ENCODE measurements at regions not wholly inside any gene's neighbourhood (a gene's known extent, or its start where the extent isn't known, plus 50 kb on each side); places are given as distances from the start of the nearest gene placed in this dataset.
"Not testable (repeated sequence)": the region's sequence is repeated elsewhere in the genome, so short reads cannot be mapped to it uniquely, and the experiment has no call there.

DNA sequence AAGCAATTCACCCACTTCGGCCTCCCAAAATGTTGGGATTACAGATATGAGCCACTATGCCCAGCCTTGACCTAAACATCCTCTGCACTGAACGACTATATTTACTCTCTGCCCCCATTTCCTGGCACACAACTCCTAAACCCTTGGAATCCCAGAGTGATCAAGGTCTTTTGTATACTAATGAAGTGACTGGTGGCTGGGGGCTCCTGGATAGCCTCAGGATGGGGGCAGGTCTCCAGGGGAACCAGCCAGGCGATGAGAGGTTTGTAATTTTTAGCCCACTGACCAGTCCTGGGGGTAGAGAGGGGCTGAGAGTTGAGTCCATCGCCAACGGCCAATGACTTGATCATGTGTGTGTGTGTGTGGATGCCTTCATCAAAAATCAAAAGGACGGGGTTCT lies 71.1 kb downstream of the FAM50B start:
- intact Hi-C loops (cut with micrococcal nuclease) = no loop called here

DNA sequence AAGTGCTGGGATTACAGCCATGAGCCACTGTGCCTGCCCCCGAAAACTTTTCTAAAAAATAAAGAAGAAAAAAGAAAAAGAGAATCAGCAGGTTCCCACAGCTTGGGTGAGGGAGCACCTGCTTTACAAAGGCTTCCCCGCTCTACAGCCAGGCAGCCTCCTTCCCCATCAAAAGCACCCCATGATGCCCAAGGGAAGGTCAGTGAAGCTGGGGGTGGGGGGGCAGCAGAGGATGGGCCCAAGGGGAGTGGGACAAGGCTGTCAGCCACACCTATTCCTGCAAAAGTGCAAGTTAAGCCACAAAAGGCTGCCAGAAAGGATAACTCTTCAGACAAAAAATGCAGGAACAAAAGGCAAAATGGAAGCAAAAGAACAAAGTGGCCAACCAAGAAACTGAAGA lies 72.5 kb downstream of the FAM50B start:
- intact Hi-C loops (cut with micrococcal nuclease) = no loop called here

DNA sequence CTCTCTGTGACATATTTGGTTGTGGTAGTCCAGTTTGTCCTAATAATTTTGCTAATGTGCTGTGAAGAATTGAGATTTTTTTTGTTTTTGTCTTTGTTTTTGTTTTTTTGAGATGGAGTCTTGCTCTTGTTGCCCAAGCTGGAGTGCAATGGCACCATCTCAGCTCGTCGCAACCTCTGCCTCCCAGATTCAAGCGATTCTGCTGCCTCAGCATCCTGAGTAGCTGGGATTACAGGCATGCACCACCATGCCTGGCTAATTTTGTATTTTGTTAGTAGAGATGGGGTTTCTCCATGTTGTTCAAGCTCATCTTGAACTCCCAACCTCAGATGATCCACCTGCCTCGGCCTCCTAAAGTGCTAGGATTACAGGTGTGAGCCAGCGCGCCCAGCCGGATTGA lies 73.4 kb downstream of the FAM50B start:
- intact Hi-C loops (cut with micrococcal nuclease) = not testable (repeated sequence)

DNA sequence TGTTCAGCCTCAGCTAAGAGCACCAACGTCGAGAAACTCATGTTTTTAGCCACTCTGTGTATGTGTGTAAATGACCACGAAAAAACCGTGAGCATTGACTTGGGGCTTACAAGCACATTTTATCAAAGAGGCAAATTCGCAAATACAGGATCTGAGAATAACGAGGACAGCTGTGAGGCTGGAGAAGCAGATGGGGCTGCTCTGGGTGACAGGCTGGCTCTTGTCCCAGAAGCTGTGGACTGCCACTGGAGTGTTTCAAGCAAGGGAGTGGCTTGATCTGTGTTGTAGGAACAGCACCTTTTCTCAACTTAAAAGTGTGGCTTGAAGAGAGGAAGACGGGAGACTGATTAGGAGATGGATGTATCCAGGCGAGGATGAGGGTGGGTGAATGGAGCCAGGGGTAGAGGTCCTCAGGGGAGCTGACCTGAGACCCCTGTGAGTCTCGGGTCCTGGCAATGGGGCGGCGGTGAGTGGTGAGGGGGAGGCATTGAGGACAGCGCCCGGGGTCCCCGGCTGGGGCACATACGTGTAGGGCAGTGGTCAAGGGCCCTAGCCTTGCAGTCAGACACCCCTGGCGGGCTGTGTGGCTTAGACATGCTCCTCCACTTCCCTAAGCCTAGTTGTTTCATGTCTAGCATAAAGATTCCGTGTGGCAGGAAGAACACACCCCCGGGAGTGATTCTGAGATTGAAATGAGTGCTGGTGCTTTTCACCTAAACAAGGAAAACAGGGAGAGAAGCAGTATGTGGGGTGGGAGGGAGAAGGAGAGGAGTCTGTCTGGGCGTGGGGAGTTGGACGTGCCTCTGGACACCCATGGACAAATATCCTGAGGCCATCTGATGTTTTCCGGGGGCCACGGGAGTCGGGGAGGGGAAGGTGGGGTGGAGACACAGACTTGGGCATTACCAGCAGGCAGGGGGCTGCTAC lies 76.3 kb downstream of the FAM50B start:
- intact Hi-C loops (cut with micrococcal nuclease) = not testable (repeated sequence)

DNA sequence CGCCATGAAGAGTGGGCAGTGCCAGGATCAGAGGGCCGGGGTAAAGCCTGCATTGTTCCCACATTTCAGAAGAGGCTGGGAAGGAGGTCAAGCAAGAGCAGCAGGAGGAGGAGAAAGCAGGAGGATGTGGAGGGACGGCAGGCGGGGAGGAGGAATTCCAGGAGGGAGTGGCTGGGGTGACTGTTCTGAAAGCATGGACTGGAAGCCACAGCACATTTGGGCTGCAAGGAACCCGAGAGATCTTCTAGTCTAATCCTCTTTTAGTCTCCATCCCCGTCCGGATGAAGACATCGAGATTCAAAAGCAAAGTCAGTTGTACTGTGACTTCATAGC lies 76.9 kb downstream of the FAM50B start:
- intact Hi-C loops (cut with micrococcal nuclease) = no loop called here

DNA sequence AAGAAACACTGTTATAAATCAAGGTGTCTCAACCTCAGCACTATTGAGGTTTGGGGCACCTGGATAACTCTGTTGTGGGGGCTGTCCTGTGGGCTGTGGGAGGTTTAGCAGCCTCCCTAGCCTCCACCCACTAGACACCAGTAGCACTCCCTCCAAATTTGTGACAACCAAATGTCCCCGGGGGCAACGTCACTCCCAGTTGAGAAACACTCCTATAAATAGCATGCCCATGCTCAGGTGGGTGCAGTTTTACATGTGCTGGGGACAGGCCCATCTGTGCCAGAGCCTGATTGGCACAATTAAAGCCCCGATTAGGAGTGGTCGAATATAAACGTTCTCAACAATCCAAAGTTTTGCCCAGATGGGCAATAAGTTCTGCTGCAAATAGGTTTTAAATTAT lies 78.9 kb downstream of the FAM50B start:
- intact Hi-C loops (cut with micrococcal nuclease) = no loop called here

DNA sequence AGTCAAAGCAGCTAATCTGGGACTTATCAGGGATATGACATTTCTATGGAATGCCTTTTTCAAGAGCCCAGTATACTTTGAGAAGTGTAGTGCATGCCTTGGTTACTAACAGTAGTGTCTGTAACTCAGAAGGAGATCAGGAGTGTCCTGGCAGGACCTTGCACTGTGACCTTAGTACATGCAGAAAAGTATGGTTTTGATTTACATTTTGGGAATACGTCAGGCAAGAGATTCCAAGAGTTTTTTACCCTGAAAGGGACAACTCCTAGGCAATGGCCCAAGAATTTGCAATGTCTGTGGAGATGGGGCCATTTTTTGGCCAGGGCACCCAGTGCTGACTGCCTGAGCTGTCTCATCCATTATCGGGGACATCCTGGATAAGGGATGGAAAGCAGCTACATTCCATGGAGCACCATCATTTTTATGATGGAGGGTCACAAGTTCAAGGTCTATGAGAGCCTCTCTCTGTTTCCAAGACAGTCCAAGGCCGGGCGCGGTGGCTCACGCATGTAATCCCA lies 80.2 kb downstream of the FAM50B start:
- intact Hi-C loops (cut with micrococcal nuclease) = no loop called here

DNA sequence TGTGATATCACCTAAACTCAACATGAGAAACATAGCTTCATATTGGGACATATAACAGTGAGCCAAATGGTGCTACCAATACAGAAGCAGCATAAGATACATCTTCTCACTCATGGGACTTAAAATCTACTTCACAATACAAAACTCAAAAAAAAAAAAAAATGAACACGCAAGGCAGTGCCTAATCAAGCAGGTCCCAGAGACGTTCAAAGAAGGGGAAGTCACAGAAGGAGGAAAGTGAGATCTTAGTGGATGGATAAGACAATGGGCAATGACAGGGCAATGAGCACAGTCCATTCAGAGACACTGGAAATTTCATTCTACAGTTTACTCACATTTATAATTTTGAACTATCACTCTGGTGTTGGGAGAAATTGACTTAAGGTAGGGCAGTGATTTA lies 88.3 kb downstream of the FAM50B start:
- intact Hi-C loops (cut with micrococcal nuclease) = no loop called here

DNA sequence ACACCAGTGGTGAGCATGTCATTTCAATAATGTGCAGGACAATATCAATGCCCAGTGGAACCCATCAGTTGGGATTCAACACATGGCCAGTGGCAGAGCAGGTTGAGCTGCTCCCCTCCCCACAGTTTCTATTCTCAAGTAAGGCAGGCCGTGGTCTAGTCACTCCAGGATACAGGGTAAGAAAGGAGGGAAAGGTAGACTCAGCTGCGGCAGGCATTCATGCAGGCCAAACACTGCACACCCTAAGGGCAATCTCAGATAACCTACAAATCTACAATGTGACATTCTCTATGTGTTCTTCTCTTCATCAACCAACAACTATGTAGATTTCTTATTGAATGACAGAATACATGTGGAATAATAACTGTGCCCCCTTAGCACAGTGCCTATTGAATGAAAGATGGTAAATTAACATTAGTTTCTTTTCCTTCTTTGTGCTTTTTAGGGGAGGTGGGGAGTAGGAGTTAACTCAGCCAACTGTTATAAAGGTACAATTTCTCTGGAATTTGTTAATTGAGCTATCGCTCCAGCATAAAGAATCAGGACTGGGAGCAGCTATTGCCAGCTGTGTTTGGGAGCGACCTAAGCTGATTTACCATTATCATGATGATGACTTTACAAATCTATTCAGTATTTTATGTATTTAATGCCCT lies 89.7 kb downstream of the FAM50B start:
- intact Hi-C loops (cut with micrococcal nuclease) = no loop called here

DNA sequence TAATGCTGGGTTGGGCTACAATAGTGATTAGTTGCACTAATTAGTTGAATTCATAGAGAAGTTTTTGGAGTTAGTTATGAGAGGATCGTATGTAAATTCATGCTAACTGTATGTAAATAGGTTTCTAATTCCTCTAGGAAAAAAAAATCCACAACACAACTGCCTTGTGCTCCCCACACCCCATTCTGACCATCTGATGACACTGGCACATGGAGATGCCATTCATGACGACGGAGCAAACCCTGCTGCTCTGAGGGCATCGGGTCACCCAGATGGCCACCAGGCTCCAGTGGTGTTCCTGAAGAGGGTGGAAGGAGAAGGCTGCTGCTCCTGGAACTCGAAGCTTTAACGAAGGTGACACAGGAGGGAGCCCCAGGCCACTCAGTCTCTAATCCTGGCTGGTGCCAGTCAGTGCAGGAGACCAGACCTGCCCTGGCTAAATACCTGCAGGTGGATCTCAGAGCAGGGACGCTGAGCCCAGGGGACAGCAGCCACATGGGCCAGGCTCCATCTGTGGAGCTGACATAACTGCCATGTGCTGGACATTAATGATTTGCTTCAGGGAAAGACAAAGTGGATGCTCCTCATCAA lies 90.3 kb downstream of the FAM50B start:
- intact Hi-C loops (cut with micrococcal nuclease) = no loop called here

DNA sequence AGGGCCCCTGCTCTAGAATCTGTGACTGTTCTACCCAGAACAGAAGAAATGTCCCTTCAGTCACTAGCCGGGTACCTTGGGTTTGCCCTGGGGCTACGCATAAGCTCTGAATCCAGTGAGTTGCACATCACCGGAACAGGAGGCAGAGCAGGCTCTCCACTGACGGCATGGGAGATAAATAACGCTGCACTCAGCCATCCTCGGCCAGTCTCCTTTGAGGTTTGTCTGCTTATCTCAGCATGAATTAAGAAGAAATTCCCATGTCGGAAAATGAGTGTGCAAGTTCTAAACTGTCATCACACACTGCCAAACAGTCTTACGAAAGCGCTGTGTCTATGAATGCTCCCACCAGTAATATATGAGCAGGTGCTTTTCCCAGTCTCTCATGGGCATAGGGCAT lies 90.8 kb downstream of the FAM50B start:
- intact Hi-C loops (cut with micrococcal nuclease) = no loop called here

DNA sequence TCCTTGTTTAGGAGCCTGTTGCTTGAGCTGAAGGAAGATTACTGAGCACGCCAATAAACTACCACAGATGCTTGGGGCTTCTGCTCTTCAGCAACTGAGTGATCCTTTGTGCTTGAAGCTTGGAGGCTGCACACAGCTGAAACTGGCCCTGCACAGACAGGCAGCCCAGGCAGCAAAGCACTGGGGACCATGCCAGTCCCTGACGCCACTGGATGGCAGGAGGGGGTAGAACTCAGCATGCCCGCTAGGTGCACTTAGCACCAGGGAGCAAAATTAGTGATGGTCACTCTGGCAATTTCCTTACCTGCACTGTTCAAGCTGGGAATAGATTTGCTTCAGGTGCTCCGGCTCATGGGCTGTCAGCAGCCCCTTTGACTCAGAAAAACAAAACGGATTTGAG lies 91.5 kb downstream of the FAM50B start:
- intact Hi-C loops (cut with micrococcal nuclease) = no loop called here

DNA sequence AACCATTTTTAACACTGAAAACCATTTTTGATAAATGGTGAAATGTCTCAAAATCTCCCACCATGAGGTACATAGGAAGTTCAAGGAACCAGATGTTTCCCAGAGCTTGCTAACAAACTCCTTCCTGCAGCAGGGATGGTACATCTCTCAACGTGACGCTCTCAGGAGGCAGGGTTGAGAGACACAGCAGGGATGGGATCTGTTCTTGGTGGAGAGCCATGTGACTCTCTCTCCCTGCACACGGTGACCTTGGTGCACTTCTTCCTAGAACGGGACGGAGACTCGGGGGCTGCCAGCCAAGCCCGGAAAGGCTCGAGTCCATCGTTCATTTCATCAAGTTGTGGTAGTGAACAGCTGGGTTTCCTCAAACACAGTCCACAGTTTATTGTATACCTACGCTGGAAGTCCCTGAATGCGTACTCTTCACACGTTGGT lies 94.2 kb downstream of the FAM50B start:
- intact Hi-C loops (cut with micrococcal nuclease) = no loop called here

DNA sequence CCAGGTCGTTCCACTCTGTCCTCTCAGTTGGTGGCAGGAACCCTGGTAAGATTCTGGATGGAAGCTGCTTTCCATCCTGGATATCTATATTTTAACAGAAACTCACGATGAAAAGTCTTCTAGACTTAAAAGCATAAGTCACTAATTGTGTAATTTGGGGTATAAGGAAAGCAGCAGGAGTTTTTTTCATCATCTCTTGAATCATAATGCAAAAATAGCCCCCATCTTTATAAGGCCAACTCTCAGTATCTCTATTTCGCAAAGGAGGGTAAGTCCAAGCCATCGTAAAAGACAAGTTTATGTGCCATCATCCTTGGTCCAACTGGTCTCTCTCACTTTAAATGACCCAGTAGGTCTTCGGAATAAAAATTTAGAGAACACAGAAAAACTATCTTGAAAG lies 95.1 kb downstream of the FAM50B start:
- intact Hi-C loops (cut with micrococcal nuclease) = no loop called here

DNA sequence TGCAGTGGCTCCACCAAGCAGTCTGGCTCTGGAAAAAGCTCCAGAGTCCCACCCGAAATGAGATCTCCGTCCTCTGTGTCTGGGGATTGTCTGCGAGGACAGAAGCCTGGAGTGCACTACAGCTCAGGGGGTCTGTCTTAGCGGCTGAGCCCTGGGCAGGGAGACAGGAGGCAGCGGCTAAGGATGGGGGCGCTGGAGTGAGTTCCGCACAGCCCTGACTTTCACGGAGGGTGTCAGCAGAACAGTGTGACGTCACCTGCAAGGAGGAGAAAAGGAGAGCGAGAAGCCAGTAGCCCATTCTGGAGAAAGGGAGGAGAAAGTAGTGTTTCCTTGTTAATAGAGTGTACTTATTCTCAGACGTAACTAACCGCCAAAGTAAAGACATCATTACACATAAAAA lies 97.6 kb downstream of the FAM50B start:
- intact Hi-C loops (cut with micrococcal nuclease) = no loop called here

DNA sequence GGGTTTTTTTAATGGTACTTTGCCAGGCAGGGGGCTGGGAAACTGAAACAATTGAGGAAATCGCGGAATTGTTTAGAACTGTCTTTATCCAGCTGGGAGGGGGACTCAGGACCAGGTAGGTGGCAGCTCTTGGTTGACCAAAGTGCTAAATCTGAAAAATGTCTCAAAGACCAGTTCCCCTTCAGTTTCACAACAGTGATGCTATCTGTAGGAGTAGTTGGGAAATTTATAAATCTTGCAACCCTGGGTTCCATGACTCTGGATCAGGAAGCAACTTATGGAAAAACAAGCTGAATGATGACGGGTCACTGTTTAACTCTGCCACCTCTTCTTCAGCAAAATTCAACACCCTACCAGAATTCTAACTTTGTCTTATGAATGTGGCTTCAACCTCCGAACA lies 99.7 kb downstream of the FAM50B start:
- intact Hi-C loops (cut with micrococcal nuclease) = no loop called here

DNA sequence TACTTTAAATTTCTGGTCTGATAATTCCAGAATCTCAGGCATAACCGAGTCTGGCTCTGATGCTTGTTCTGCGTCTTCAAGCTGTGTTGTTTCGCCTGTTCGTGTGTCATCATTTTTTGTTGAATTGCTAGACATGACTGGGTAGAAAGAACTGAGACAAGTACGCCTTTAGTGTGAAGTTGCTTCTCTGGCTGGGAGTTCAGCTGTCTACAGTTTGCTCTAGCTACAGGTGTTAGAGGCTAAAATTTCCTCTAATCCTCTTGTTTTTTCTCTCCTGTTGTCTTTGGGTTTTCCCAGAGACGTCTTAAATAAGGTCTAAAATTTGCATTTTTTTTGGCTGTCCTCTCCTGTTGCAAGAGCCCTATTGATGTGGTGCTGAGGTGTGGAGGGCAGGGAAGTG lies 100.3 kb downstream of the FAM50B start:
- intact Hi-C loops (cut with micrococcal nuclease) = no loop called here

DNA sequence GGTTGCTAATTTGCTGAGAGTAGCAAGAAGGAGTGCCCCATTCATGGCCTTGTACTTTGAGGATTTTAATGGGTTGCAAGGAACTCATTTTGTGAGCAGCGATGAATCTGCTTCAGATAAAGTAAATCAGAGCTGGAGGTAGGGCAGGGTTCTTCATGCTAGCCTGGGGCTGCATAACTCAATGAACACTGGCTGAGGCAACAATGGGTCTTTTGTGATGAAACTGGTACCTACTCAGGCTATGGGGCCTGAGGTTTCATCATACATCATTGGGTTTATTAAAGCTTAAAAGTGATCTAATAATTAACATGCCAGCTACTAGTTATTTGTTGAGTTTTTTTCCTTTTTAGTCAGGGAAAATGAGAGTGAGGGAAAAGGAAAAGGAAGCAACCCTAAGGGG lies 106.9 kb downstream of the FAM50B start:
- intact Hi-C loops (cut with micrococcal nuclease) = no loop called here

DNA sequence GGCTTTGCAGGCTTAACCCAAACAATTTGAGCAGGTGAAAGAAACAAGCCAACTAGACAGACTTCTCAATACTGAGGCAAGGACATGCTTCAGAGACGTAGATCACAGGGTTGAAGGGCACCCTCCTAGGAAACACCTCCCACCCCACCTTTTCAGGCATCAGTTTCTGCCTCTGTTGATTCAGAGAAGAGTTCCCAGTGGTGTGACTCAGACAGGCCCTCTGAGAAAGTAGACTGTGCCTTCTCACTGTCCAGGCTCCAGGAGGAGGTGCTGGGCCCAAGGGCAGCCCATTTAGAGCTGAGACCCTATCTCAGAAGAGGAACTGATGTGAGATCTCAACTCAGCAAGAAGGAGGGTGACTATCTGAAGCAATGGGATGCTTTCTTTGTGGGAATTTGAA lies 108.1 kb downstream of the FAM50B start:
- intact Hi-C loops (cut with micrococcal nuclease) = no loop called here

DNA sequence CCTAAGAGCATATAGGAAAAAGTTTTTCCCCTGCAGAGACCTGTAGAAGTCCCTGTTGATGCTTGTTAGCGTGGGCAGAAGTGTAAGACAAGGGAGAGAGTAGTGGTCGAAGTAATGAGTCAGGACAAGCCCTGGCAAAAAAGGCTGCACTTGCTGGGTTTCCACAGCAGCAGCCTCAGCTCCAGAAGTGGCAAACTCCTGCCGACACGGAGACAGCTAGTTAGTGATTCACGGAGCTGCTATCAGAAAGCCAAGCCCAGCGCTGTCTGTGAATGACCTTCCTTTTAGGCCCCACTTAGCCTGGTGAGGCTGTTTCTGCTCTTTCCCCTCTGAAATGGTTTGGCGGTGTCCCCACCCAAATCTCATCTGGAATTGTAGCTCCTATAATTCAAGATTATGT lies 109.1 kb downstream of the FAM50B start:
- intact Hi-C loops (cut with micrococcal nuclease) = no loop called here

DNA sequence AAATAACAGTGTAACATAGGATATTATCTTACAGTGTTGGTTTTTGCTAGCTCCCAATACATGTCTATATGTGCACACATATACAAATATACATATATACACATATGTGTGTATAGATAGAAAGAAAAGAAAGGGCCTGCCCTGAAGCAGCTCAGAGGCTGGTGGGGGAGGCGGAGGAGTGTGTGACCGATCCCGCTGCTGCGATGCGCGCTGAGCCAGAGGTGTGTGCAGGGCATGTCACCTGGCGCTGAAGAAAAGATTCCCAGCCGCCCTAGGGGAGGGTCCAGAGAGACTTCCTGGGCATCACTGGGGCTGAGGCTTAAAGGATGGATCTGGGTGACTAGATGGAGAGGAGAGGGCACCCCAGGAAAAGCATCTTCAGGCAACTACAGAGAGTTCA lies 110.2 kb downstream of the FAM50B start:
- intact Hi-C loops (cut with micrococcal nuclease) = no loop called here

DNA sequence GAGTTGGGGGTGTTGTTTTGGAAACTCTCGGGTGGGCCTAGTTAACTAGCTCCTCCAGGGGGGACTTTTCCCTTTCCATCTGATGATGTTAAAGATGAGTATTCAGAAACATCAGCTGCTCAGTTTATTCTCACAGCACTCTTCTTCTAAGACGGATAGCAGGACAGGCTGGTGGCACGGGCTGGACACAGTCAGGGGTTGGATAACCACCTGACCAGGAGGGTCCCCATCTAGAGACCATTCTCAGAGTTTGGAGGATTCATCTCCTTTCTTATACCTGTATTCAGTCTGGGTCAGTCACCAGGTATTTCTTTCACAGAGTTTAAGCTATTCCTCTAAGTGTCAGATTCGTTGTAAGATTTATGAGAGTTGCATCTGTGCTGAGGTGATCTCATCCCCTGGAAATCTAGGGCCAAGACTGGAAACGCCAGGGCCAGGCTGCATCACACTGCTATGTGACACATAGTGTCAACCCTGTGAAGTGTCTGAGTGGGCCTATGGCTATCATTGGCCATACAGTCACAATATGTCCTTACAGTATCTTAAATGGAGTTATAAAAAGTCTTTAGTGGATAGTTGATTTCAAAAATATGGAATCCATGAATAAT lies 111.7 kb downstream of the FAM50B start:
- intact Hi-C loops (cut with micrococcal nuclease) = no loop called here

Measured in T-helper 1 cell treated with Interleukin-12 subunit alpha and Interleukin-12 subunit beta and Interleukin-4 antibody, amounts not matched to agents 30 ng/mL and 1 ng/mL, for 36 hours (primary cell).